ENCODE measurements at regions not wholly inside any gene's neighbourhood (a gene's known extent, or its start where the extent isn't known, plus 50 kb on each side); places are given as distances from the start of the nearest gene placed in this dataset.

DNA sequence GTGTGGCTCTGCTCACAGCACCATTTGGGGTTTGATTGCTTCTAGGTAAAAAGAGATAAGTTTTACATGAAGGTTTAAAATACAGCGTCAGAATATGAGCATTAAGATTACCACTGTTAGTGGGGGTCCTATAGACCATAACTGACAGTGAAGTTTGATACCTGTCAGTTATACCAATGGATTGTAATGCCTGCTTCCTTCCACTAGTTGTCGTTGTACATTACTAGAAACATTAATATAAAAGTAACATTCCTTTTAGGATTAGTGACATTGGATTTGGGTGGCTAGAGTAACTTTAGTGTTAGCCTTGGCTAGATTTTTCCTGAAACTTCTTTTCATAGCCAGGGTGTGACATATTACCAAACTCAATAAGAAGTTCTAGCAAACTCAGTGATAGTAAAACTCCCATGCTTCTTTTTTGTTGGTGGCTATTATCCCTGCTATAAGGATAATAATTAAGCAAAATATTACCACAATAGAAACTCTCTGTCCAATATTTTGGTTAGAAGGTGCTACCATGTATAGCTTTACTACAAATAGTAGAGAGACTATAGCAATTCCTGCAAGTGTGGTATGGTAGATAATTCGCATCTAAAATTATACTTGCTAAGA, 57.1 kb downstream of the FAM181B start:
- DNase-seq, result no peak

- DNase-seq, result no peak
These were observed 57.8 kb downstream of the FAM181B start for GRCh38 chr11:82675838-82676237.

- DNase-seq, result no peak
These were observed 60.0 kb downstream of the FAM181B start for GRCh38 chr11:82673631-82674030.

GRCh38 chr11:82671451-82671850, 62.2 kb downstream of the FAM181B start:
- no peak for DNase-seq

GRCh38 chr11:82663535-82663934, 70.1 kb downstream of the FAM181B start:
- no peak for DNase-seq

GRCh38 chr11:82653752-82654151, 79.9 kb downstream of the FAM181B start:
- no peak for DNase-seq

DNA sequence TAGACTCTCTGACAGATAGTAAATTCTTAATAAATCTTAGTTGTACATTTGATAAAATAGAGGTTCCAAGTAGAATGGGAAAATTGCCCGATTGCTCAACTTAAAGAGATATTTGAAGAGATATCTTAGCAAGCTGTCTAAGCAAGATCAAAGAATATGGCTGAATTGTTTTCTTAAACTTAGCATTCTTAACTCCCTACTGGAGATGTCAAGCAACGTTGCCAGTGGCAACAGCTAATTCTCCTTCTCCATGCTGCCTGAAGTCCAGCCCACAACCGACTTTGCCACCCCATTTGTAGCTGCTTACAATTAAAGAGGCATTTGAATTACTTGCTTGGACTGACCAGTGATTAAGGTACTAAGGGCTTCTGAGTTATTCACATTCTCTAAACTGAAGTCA, 94.4 kb downstream of the FAM181B start:
- no peak for DNase-seq

- DNase-seq, result no peak
These were observed 97.0 kb downstream of the FAM181B start for GRCh38 chr11:82636615-82637014.

DNA sequence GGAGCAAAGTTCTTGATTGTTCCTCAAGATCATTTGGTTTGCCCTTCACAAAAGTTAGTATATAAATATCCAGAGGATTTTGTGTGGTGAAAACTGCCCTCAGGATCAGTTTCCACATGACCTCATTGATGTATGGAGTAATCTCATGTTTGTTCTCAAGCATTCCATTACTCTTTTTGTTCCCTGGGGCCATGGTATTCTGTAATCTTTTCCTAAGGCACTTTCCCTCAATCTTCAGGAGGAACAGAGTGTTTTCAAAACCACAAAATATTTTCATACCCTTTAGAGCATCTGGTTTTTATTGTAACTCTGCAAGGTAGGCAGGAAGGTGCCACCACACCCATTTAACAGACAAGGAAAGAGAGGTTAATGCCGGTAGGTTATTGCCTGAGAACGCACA, 99.6 kb downstream of the FAM181B start:
- DNase-seq, result no peak

- no peak for DNase-seq
These were observed 101.7 kb downstream of the FAM181B start for GRCh38 chr11:82631722-82632630.

- DNase-seq, result no peak
These were observed 123.0 kb downstream of the FAM181B start for GRCh38 chr11:82610671-82611070.

DNA sequence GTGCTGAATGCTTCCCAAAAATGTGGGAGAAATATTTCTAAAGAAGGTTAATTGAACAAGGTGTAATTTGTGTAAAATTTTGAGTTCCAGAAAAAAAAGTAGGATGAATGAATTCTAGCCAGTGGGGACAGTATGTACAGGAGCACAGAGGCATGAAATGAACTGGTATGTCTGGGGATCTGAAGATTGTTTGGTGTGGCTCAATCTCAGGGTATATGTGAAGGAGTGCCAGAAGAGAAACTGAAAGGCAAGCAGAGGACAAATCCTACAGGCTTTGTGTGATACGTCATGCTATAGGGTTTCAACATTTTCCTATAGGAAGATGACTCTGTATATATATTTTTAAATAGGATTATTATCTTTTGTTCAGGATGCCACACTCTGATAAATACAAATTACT, 126.9 kb downstream of the FAM181B start:
- no peak for DNase-seq

DNA sequence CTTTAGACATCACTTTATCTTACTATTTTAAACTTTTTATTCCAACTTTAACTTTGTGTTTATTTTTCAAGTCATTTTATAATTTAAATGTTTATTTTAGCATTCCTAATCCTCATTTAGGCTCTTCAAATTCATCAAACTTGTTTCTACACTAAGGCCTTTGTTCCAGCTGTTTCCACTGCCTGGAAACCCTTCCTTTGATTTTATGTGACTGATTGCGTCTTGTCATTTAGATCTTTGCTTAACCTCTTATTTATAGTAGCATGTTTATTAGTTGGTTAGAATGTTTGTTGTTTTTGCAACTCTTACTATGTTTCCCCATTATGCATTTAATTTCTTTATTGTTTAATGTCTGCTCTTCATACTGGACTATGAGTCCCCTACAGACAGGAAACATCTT, 132.0 kb downstream of the FAM181B start:
- DNase-seq, result no peak

GRCh38 chr11:82599836-82600235, 133.8 kb downstream of the FAM181B start:
- no peak for DNase-seq

GRCh38 chr11:82586581-82586980, 147.1 kb downstream of the FAM181B start:
- no peak for DNase-seq

DNA sequence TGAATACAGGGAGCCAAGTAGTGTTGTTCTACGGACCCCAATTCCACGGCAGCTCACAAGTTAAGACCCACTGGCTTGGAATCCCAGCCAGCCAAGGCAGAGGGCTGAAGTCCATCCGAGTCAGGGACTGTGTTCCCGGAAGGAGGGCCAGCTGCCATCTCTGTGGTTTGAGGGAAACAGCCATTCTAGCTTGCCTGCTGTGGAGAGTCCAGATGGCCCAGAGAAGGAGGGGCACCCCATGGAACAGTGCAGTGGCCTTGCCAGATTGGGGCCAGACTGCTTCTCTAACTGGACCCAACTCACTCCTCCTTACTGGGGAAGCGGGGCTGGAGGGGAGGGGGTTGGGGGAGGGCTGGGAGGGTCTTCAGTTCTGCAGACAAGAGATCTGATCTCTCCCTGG, 156.4 kb downstream of the FAM181B start:
- DNase-seq, result no peak

DNA sequence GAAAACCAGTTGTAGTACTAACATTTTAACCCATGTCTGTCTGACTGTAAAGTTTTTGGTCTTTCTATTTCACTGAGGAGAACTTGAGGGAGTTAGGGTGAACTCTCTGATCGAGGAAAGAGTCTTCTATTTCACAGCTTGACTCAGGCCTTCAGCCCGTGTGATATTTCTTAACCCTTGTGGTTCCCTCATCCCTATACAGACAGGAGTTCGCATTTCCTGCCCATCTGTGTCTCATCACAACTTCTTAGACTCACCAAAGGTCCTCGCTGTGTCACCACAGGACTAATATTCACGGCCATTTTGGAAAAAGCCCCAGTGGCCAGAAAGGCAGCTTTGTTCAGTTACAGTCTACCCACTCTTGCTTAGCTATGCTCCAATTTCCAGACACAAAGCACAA, 172.8 kb downstream of the FAM181B start:
- DNase-seq, result no peak

DNA sequence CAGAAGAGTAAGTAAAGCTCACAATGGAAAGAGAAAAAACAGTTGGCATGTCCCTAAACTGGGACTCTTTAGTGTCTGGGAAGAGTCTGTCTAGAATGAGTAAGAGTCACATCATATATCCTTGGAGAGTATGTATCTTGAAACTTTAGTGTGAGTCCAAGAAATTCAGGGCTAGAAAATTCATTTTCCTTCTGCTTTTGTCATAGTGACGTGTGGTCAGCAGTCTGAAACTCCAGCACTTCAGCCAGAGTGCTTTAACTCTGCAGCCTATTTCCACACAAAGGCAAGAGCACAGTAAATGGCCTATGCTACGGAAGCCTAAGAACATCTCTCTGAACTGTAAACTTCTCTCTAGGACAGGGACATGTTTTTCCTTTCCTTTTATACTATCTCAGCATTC, 174.1 kb downstream of the FAM181B start:
- no peak for DNase-seq

DNA sequence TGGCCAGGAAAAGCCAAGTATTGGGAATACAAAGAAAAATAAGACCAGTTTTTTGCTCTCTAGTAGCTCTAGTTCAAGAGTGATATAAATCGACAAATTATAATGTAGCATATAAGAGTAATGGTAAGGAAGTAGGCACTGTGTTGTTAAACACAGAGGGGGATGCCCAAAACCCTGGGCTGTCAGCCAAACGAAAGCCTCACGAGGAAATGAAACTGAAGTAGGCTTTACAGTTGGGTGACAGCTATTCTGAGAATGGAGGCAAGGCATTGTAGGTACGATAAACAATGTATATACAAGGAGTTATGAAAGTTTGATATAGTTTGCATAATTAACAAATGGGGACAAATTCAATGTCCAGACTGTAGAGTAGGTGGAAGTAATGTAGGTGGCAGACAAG, 176.4 kb downstream of the FAM181B start:
- no peak for DNase-seq

- DNase-seq, result no peak
These were observed 177.5 kb downstream of the FAM181B start for GRCh38 chr11:82556210-82556609.

- DNase-seq, result no peak
These were observed 186.8 kb downstream of the FAM181B start for GRCh38 chr11:82546661-82547557.

- DNase-seq, result no peak
These were observed 194.0 kb downstream of the FAM181B start for GRCh38 chr11:82539669-82540068.

DNA sequence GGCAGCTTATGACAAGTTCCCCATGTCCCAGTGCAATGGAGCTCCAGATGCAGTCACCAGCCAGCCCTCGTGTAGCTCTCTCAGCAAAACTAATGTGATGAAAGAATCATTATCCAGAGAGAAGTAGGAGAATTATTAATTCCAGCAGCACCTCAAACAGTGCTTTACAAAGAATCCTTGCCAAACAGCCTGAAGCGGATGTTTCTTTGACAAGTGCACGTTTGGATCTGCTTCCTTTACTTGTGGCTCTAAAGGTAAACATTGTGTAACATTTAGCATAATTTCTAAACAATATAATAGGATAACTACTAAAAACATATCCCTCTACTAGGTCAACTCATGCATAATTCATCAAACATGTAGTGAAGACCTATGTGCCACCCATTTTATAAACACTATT, 197.0 kb downstream of the FAM181B start:
- DNase-seq, result no peak
